Activated naive CD4-positive, alpha-beta T cell treated with Interleukin-2 at 50 U/mL for 16 hours (primary cell): ENCODE measurements at regions not wholly inside any gene's neighbourhood (a gene's known extent, or its start where the extent isn't known, plus 50 kb on each side); places are given as distances from the start of the nearest gene placed in this dataset.

Experiments used
- DNase-seq: peaks from one replicate; pipeline ENCODE4 v3.0.0-alpha.2; 2020

GRCh38 chr2:217687771-217688170, 315.0 kb downstream of the TNS1 start:
- DNase-seq, result no peak

GRCh38 chr2:217685255-217685605, 317.6 kb downstream of the TNS1 start:
- no peak for DNase-seq

- no peak for DNase-seq
Measured at GRCh38 chr2:217684431-217685254, 318.2 kb downstream of the TNS1 start.

GRCh38 chr2:217683106-217683870, 319.5 kb downstream of the TNS1 start:
- DNase-seq, result no peak

- DNase-seq, result no peak
Measured at GRCh38 chr2:217681791-217682190, 321.0 kb downstream of the TNS1 start.

- no peak for DNase-seq
Measured at GRCh38 chr2:217680381-217680780, 322.4 kb downstream of the TNS1 start.

GRCh38 chr2:217673627-217674026, 329.2 kb downstream of the TNS1 start:
- no peak for DNase-seq

GRCh38 chr2:217672472-217672871, 330.3 kb downstream of the TNS1 start:
- DNase-seq, result no peak

- no peak for DNase-seq
Measured at GRCh38 chr2:217671871-217672270, 330.9 kb downstream of the TNS1 start.

- no peak for DNase-seq
Measured at GRCh38 chr2:217671075-217671474, 331.7 kb downstream of the TNS1 start.

- DNase-seq, result no peak
Measured at GRCh38 chr2:217669831-217670230, 333.0 kb downstream of the TNS1 start.

GRCh38 chr2:217667512-217667911, 335.3 kb downstream of the TNS1 start:
- DNase-seq, result no peak

GRCh38 chr2:217667035-217667434, 335.8 kb downstream of the TNS1 start:
- DNase-seq, result no peak

GRCh38 chr2:217666338-217666737, 336.5 kb downstream of the TNS1 start:
- DNase-seq, result no peak

- no peak for DNase-seq
Measured at GRCh38 chr2:217664761-217665160, 338.0 kb downstream of the TNS1 start.

- DNase-seq, result no peak
Measured at GRCh38 chr2:217662984-217663602, 339.7 kb downstream of the TNS1 start.

- no peak for DNase-seq
Measured at GRCh38 chr2:217661378-217661777, 341.4 kb downstream of the TNS1 start.

- DNase-seq, result no peak
Measured at GRCh38 chr2:217660423-217660822, 342.4 kb downstream of the TNS1 start.

GRCh38 chr2:217658806-217659205, 344.0 kb downstream of the TNS1 start:
- no peak for DNase-seq

- DNase-seq, result no peak
Measured at GRCh38 chr2:217657252-217657651, 345.5 kb downstream of the TNS1 start.

GRCh38 chr2:217656316-217656715, 346.5 kb downstream of the TNS1 start:
- no peak for DNase-seq

GRCh38 chr2:217655651-217656050, 347.1 kb downstream of the TNS1 start:
- DNase-seq, result no peak

- no peak for DNase-seq
Measured at GRCh38 chr2:217654168-217654567, 348.6 kb downstream of the TNS1 start.
